ENCODE measurements at regions not wholly inside any gene's neighbourhood (a gene's known extent, or its start where the extent isn't known, plus 50 kb on each side); places are given as distances from the start of the nearest gene placed in this dataset.

DNA sequence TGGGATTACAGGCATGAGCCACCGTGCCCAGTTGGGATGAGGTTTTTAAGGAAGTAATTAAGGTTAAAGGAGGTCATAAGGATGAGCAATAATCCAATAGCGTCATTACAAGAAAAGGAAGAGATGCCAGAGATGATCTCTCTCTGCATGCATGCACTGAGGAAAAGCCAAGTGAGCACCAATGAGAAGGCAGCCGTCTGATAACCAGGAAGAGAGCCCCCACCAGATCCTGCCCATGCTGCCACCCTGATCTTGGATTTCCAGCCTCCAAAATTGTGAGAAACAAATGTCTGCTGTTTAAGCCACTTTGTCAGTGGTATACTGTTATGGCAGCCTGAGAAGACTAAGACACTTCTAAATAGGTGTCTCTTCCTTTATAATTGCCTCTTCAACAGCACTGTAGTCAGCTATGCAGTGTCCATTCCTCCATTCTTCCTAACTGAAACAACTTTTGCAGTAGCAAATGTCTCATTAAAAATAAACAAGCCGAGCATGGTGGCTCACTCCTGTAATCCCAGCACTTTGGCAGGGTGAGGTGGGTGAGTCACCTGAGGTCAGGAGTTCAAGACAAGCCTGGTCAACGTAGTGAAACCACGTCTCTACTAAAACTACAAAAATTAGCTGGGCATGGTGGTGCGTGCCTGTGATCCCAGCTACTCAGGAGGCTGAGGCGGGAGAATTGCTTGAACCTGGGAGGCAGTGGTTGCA is 216.2 kb upstream of the RUNX1 start:
- TF ChIP-seq, protein P1, sequence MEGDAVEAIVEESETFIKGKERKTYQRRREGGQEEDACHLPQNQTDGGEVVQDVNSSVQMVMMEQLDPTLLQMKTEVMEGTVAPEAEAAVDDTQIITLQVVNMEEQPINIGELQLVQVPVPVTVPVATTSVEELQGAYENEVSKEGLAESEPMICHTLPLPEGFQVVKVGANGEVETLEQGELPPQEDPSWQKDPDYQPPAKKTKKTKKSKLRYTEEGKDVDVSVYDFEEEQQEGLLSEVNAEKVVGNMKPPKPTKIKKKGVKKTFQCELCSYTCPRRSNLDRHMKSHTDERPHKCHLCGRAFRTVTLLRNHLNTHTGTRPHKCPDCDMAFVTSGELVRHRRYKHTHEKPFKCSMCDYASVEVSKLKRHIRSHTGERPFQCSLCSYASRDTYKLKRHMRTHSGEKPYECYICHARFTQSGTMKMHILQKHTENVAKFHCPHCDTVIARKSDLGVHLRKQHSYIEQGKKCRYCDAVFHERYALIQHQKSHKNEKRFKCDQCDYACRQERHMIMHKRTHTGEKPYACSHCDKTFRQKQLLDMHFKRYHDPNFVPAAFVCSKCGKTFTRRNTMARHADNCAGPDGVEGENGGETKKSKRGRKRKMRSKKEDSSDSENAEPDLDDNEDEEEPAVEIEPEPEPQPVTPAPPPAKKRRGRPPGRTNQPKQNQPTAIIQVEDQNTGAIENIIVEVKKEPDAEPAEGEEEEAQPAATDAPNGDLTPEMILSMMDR (IDR thresholded peaks at IDR 0.05) = no peak
- TF ChIP-seq POLR2A (IDR thresholded peaks at IDR 0.05) = no peak
- no peak for TF ChIP-seq EP300 (IDR thresholded peaks at IDR 0.05)

Measured in upper lobe of left lung (tissue), 4 donors.